HG03342 (cell line): ENCODE measurements at regions not wholly inside any gene's neighbourhood (a gene's known extent, or its start where the extent isn't known, plus 50 kb on each side); places are given as distances from the start of the nearest gene placed in this dataset.
"Not testable (repeated sequence)": the region's sequence is repeated elsewhere in the genome, so short reads cannot be mapped to it uniquely, and the experiment has no call there.

ENCODE experiments used
- ATAC-seq: cut with Tn5 transposase; IDR thresholded peaks from one replicate; pipeline ENCODE4 v1.9.1; 2021; ENCODE audit warnings: mild to moderate bottlenecking, moderate library complexity; ENCODE audit not compliant: unreplicated experiment

GRCh38 chr6:2611092-2611491 lies 139.6 kb downstream of the MYLK4 start:
- ATAC-seq = no peak

GRCh38 chr6:2608503-2608902 lies 142.2 kb downstream of the MYLK4 start:
- no peak for ATAC-seq

- no peak for ATAC-seq
Observed at GRCh38 chr6:2600363-2600762, 150.4 kb downstream of the MYLK4 start.

GRCh38 chr6:2599817-2600216 lies 150.9 kb downstream of the MYLK4 start:
- no peak for ATAC-seq

GRCh38 chr6:2598867-2599266 lies 151.9 kb downstream of the MYLK4 start:
- no peak for ATAC-seq

- no peak for ATAC-seq
Observed at GRCh38 chr6:2597991-2598390, 152.7 kb downstream of the MYLK4 start.

GRCh38 chr6:2597457-2597856 lies 153.3 kb downstream of the MYLK4 start:
- ATAC-seq = not testable (repeated sequence)

- no peak for ATAC-seq
Observed at GRCh38 chr6:2596222-2596621, 154.5 kb downstream of the MYLK4 start.

- no peak for ATAC-seq
Observed at GRCh38 chr6:2594868-2595267, 155.9 kb downstream of the MYLK4 start.

GRCh38 chr6:2593167-2593566 lies 157.6 kb downstream of the MYLK4 start:
- no peak for ATAC-seq

- no peak for ATAC-seq
Observed at GRCh38 chr6:2589171-2589661, 161.5 kb downstream of the MYLK4 start.

- no peak for ATAC-seq
Observed at GRCh38 chr6:2583459-2583858, 167.3 kb downstream of the MYLK4 start.

GRCh38 chr6:2582268-2582667 lies 168.5 kb downstream of the MYLK4 start:
- no peak for ATAC-seq

GRCh38 chr6:2581611-2582010 lies 169.1 kb downstream of the MYLK4 start:
- ATAC-seq = no peak

- ATAC-seq = no peak
Observed at GRCh38 chr6:2581011-2581410, 169.7 kb downstream of the MYLK4 start.

GRCh38 chr6:2579804-2580570 lies 170.7 kb downstream of the MYLK4 start:
- no peak for ATAC-seq

- ATAC-seq = no peak
Observed at GRCh38 chr6:2579241-2579761, 171.4 kb downstream of the MYLK4 start.

- no peak for ATAC-seq
Observed at GRCh38 chr6:2578767-2579166, 172.0 kb downstream of the MYLK4 start.

- no peak for ATAC-seq
Observed at GRCh38 chr6:2576499-2576898, 174.2 kb downstream of the MYLK4 start.

GRCh38 chr6:2575236-2575635 lies 175.5 kb downstream of the MYLK4 start:
- ATAC-seq = no peak

- not testable (repeated sequence) for ATAC-seq
Observed at GRCh38 chr6:2569420-2569819, 181.3 kb downstream of the MYLK4 start.

- ATAC-seq = no peak
Observed at GRCh38 chr6:2566048-2566447, 184.7 kb downstream of the MYLK4 start.

GRCh38 chr6:2565499-2565898 lies 185.2 kb downstream of the MYLK4 start:
- no peak for ATAC-seq
